Adrenal gland (tissue), 9 donors: ENCODE measurements at regions not wholly inside any gene's neighbourhood (a gene's known extent, or its start where the extent isn't known, plus 50 kb on each side); places are given as distances from the start of the nearest gene placed in this dataset.

Experiments used
- DNase-seq, 7 donors: peaks; one replicate each; pipeline ENCODE4 v3.0.0-alpha.2; 2019 to 2020
- H3K27ac ChIP-seq, 5 donors: fragments of 200-600 bp; sonication (generic) in 4 of 5; 1 replicate in 3 of 5; 2 replicates in 2 of 5; pipeline versions ENCODE4 v1.5.1 to v1.8.0; 2016 to 2020; ENCODE audit warnings: mild to moderate bottlenecking in 1 of 5
- H3K27me3 ChIP-seq: fragments of 200-600 bp; 2 replicates; pipeline ENCODE4 v1.8.0; 2021
- H3K36me3 ChIP-seq, 2 donors: fragments of 200-600 bp; replicated peaks in 1 of 2; 1 replicate in 1 of 2; 2 replicates in 1 of 2; pipeline versions ENCODE4 v1.5.1 to v1.8.0; 2018 to 2022
- H3K4me1 ChIP-seq, 2 donors: fragments of 200-600 bp; replicated peaks in 1 of 2; 1 replicate in 1 of 2; 2 replicates in 1 of 2; pipeline versions ENCODE4 v1.5.1 to v1.8.0; 2018 to 2021
- H3K4me3 ChIP-seq, 4 donors: fragments of 200-600 bp; sonication (generic) in 3 of 4; one replicate each; pipeline ENCODE4 v1.5.1; 2016 to 2018
- H3K9me3 ChIP-seq, 3 donors: fragments of 200-600 bp; sonication (generic) in 1 of 3; replicated peaks in 1 of 3; 1 replicate in 2 of 3; 2 replicates in 1 of 3; pipeline versions ENCODE4 v1.5.1 to v1.8.0; 2016 to 2021
- CTCF ChIP-seq, 6 experiments: fragments of 450-650 bp in 4 of 6; fragments of 200-600 bp in 2 of 6; sonication (generic) in 1 of 6; IDR thresholded peaks; 1 replicate in 5 of 6; 2 replicates in 1 of 6; pipeline versions ENCODE4 v1.5.1 to v1.8.0; 2016 to 2021; ENCODE audit warnings: antibody characterized with exemption in 6 of 6, mild to moderate bottlenecking in 2 of 6, moderate library complexity in 1 of 6
- POLR2A ChIP-seq, 2 donors: fragments of 450-650 bp; IDR thresholded peaks; one replicate each; pipeline ENCODE4 v1.6.1; 2017; ENCODE audit warnings: antibody characterized with exemption in 2 of 2, mild to moderate bottlenecking in 2 of 2, moderate library complexity in 1 of 2
- WGBS, 4 donors: extraction: QIAGEN DNeasy Blood & Tissue Kit in 2 of 4; methylation state at CpG; one replicate each; pipeline versions ENCODE4 v1.1.5 to v1.1.7; 2013 to 2017; 5-methylcytosine and 5-hydroxymethylcytosine counted together
- intact Hi-C, 2 donors: fragments of 100-400 bp; cut with DNase I; formaldehyde crosslinking; loops; one replicate each; pipeline versions ENCODE4 v1.14.1 to v1.15.0; 2022 to 2023
- donor health status: healthy with polysubstance abuse.
- donor health status: Bipolar disorder and iron deficiency.
- donor health status: DM: yes; HTN: yes; CAD: no.
- donor health status: DM: no; HTN: no; CAD: no.
- donor health status: DM: no; HTN: no; CAD: no.

- Histone ChIP-seq H3K27ac (no peak overlapping the region), H3K4me3 (no peak overlapping the region), H3K27me3 (no peaks in the 10 kb centered on the region), H3K9me3 (no peaks in the 10 kb centered on the region), H3K36me3 (no peaks in the 10 kb centered on the region), H3K4me1 (no peaks in the 10 kb centered on the region)
- no peak for DNase-seq
- intact Hi-C loops, result no loop called here
- 62 to 74% (median 68%) methylated on average over 4 of the region's 4 CpGs for WGBS, 4 donors
- TF ChIP-seq POLR2A (IDR thresholded peaks at IDR 0.05), result no peak
- no peak for TF ChIP-seq CTCF (IDR thresholded peaks at IDR 0.05)
Measured at GRCh38 chr1:60345049-60345448, 271.5 kb upstream of the C1orf87 start.

DNA sequence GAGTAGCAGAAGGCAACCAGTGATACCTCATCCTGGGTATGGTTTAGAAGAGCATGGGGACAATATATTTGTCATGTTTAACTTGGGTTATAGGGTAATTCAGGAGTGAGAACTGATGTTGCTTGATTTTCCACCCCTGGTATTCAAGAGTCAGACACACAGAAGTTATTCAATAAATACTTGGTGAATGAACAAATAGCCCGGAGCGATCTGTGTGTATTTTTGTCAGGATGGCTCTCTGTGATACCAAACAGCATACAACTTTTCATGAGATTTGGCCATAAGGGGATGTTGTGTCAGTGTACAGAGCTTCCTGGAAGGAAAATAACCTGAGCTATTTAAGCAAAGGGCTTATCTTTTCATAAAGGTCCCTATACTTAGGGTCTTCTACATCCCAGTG lies 270.2 kb upstream of the C1orf87 start:
- Histone ChIP-seq H3K27me3 (no peaks in the 10 kb centered on the region), H3K4me1 (no peaks in the 10 kb centered on the region), H3K9me3 (no peaks in the 10 kb centered on the region), H3K27ac (no peak overlapping the region), H3K4me3 (no peak overlapping the region), H3K36me3 (no peaks in the 10 kb centered on the region)
- WGBS, 4 donors, result 64 to 93% (median 92%) methylated on average over 2 of the region's 2 CpGs
- no peak for DNase-seq
- intact Hi-C loops, result no loop called here
- TF ChIP-seq POLR2A (IDR thresholded peaks at IDR 0.05) (no peak), CTCF (IDR thresholded peaks at IDR 0.05) (no peak)

DNA sequence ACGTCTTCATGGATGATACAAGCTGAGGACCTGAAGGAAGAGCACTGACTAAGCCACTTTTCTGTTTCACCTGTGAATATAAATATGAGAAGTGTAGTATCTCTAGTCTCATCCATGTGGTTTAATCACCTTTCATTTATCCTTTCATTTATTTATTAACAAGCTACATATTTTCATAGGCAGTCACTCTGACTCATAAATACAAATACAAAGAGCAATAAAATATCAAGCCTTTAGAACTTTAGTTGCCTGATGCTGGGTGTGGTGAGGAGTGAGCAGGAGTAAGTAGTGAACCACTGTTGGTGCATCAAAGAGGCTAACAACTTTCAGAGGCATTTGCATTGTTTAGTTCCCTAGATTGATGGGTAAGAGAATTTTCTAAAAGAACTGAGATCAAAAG lies 269.0 kb upstream of the C1orf87 start:
- no peaks in the 10 kb centered on the region for H3K4me1 ChIP-seq
- H3K36me3 ChIP-seq, result no peaks in the 10 kb centered on the region
- intact Hi-C loops, result no loop called here
- no peak for DNase-seq
- H3K9me3 ChIP-seq, result no peaks in the 10 kb centered on the region
- no peak for TF ChIP-seq POLR2A (IDR thresholded peaks at IDR 0.05)
- no peak for TF ChIP-seq CTCF (IDR thresholded peaks at IDR 0.05)
- no peak overlapping the region for H3K27ac ChIP-seq
- H3K27me3 ChIP-seq, result no peaks in the 10 kb centered on the region
- H3K4me3 ChIP-seq, result no peak overlapping the region
- 64 to 86% (median 69%) methylated on average over 1 of the region's 1 CpG for WGBS, 4 donors

- no peaks in the 10 kb centered on the region for H3K4me1 ChIP-seq
- H3K27ac ChIP-seq, result no peak overlapping the region
- TF ChIP-seq CTCF (IDR thresholded peaks at IDR 0.05) (no peak), POLR2A (IDR thresholded peaks at IDR 0.05) (no peak)
- intact Hi-C loops, result no loop called here
- WGBS, 4 donors, result 69 to 86% (median 77%) methylated on average over 1 of the region's 1 CpG
- no peaks in the 10 kb centered on the region for H3K9me3 ChIP-seq
- DNase-seq, result no peak
- H3K27me3 ChIP-seq, result no peaks in the 10 kb centered on the region
- H3K36me3 ChIP-seq, result no peaks in the 10 kb centered on the region
- H3K4me3 ChIP-seq, result no peak overlapping the region
Measured at GRCh38 chr1:60341274-60341673, 267.7 kb upstream of the C1orf87 start.
